Fibroblast of the conjunctiva (primary cell): ENCODE measurements at regions not wholly inside any gene's neighbourhood (a gene's known extent, or its start where the extent isn't known, plus 50 kb on each side); places are given as distances from the start of the nearest gene placed in this dataset.
A peak's percentile ranks its signal among the peaks of the same experiment; 100 is the strongest.
"Not testable (repeated sequence)": the region's sequence is repeated elsewhere in the genome, so short reads cannot be mapped to it uniquely, and the experiment has no call there.

Source experiments
- DNase-seq: peaks from one replicate; pipeline ENCODE4 v3.0.0-alpha.2; 2010; ENCODE audit warnings: low read depth

GRCh38 chr12:58651850-58652249, 268.5 kb downstream of the LRIG3 start:
- no peak for DNase-seq

DNA sequence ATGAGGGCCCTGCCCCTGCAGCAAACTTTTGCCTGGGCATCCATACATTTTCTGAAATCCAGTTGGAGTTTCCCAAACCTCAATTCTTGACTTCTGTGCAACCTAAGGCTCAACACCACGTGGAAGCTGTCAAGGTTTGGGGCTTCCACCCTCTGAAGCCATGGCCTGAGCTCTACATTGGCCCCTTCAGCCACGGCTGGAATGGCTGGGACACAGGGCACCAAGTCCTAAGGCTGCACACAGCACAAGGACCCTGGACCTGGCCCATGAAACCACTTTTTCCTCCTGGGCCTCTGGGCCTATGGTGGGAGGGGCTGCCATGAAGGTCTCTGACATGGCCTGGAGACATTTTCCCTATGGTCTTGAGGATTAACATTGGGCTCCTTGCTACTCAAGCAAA, 266.3 kb downstream of the LRIG3 start:
- DNase-seq: no peak

- DNase-seq: no peak
Observed at GRCh38 chr12:58655375-58655774, 264.9 kb downstream of the LRIG3 start.

DNA sequence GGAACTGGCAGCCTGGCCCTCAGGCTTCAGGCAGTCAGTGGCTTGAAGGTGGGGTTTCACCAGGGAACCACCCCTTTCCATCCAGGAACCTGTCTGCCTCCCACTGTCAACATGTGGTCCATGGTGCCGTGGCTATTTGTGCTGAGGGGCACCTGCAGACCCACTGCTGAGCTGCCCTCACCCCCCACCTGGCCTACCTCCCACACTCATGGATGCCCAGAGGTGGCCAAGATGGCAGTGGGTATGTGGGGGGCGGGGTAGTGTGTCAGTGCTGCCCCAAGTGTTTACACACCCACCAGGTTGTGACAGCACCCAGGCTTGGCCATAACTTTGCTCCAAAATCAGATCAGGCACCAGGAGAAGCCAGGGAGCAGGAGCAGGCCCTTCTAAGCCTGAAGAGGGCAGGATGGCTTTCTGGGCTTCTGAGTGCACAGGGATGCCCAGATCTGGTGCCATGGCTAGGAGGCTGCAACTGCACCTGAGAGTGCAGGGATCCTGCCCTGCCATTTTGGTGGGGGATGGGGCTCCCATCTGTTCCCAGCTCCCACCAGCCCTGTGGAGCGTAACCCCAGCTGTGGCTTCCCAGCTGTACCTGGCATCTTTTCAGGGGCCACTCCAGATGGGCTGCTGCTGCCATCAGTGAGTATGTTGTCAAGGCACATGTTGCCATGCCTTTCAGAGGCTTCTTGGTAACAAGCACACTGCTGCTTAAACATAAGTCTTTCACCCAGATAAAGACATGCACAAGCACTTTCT, 263.9 kb downstream of the LRIG3 start:
- no peak for DNase-seq

DNA sequence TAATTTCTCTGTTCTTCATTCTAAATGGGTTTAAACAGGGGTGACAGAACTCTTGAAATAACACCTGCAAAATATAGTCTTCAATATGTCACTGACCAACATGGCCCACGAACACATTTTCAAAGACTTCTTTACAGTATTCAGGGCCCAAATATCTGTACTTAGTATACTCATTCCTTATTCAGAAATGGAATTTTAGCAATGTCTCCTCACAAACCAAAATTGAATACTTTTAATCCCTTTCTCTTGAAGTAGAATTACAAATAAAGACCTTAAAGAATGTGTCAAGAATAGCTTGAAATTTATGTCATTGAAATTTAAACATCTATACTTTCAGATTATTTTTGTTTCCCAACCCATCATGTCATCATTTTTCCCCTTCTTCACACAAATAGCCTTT, 263.1 kb downstream of the LRIG3 start:
- no peak for DNase-seq

DNA sequence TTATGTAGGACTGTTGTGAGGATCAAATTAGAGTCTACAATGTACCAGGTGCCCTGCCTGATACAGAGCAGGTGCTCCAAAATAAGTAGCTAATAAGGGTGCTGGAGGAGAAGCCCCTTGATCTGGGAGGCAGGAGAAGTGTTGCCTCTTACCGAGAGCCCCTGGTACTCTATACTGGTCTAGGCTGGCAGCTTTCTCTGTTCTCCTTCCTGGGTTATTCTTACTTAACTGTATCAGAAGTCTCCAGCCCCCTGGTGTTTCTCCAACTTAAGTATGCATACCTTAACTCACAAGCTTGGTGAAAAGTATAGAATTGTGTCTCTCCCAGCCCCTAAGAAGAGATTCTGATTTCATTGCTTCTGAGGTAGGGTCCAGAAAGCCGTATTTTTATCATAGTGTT, 254.9 kb downstream of the LRIG3 start:
- DNase-seq: no peak

GRCh38 chr12:58668233-58668632, 252.1 kb downstream of the LRIG3 start:
- no peak for DNase-seq

DNA sequence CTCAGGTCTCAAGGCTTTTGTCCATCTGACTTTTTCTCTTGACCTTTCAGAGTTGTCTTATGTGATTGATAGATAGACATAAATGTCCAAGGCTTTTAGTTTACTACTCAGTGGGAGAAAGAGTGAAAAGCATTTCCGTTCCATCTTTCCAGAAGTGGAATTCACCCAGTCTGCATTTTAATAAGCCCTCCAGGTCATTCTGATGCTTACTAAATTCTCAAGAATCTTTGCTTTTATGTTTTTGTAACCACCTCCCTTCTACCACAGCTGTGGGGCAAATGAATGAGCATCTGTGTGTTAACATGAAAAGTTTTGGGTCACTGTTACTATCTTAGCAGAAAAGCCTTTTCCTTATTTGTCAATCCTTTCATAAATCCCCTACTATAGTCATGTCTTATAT, 251.4 kb downstream of the LRIG3 start:
- DNase-seq: no peak

GRCh38 chr12:58670623-58671022, 249.7 kb downstream of the LRIG3 start:
- DNase-seq: no peak

- no peak for DNase-seq
Observed at GRCh38 chr12:58671196-58671595, 249.1 kb downstream of the LRIG3 start.

DNA sequence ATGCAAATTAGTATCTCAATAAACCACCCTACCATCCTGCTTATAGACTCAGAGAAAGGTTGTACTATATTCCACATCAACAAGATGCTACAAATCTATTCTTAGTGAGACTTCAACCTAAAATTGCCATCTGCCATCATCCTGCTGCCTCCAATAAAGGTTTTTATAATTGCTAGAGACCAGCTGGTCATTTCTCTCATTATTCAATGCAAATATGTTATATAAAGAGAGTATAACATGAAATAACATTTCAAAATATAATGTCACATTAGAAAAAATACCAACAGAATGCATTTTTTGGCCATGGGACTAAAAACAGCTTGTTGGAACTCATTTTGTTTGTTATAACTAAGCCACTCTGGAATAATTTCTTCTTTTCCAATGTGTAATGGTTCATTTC, 247.3 kb downstream of the LRIG3 start:
- DNase-seq: no peak

DNA sequence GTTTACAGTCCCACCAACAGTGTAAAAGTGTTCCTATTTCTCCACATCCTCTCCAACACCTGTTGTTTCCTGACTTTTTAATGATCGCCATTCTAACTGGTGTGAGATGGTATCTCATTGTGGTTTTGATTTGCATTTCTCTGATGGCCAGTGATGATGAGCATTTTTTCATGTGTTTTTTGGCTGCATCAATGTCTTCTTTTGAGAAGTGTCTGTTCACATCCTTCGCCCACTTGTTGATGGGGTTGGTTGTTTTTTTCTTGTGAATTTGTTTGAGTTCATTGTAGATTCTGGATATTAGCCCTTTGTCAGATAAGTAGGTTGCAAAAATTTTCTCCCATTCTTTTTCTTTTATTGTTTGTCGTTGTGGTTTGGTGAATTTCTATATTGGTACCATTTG, 242.5 kb downstream of the LRIG3 start:
- not testable (repeated sequence) for DNase-seq

GRCh38 chr12:58678753-58679152, 241.6 kb downstream of the LRIG3 start:
- DNase-seq: no peak

DNA sequence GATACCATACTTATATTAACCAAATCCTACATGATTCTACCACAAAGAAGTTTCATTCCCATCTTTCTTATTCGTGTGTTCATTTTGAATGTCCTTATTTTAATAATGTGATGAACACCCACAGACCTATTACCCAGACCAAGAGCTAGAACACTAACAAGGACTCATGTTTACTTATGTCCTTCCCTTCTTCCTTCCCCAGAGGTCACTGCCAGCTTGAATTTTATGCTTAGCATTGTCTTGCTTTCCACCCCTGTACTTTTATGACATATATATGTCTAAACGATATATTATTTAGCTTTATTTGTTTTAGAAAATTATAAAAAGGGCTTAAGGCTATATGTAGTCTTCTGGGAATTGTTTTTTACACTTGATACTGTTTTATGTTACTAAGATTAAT, 238.6 kb downstream of the LRIG3 start:
- no peak for DNase-seq

GRCh38 chr12:58695263-58695662, 225.0 kb downstream of the LRIG3 start:
- DNase-seq: no peak

DNA sequence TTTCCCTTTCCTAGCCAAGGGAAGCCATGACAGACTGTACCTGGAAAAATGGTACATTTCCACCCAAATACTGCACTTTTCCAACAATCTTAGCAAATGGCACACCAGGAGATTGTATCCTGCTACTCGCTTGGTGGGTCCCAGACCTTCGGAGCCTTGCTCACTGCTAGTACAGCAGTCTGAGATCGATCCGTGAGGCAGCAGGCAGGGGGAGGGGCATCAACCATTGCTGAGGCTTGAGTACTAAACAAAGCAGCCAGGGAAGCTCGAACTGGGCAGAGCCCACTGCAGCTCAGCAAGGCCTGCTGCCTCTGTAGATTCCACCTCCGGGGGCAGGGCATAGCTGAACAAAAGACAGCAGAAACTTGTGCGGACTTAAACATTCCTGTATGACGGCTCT, 218.8 kb downstream of the LRIG3 start:
- DNase-seq: no peak

DNA sequence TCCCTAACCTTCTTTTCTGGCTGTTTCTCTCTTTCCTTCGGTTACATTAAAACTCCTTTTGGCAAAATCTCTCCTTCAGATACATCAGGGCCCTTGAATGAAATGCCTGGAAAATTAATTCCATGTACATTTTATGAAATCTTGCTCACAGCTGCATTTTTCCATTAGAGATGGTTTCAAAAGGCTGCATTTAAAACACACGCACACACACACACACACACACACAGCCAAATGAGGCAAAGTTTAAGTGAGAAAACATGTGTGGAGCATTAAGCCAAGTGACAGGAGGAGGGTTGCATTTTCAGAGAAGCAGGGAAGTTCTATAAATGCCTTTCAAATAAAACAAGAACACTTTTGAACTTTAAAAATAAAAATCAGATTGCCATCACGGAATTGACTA, 216.4 kb downstream of the LRIG3 start:
- DNase-seq: peak; percentile 81

DNA sequence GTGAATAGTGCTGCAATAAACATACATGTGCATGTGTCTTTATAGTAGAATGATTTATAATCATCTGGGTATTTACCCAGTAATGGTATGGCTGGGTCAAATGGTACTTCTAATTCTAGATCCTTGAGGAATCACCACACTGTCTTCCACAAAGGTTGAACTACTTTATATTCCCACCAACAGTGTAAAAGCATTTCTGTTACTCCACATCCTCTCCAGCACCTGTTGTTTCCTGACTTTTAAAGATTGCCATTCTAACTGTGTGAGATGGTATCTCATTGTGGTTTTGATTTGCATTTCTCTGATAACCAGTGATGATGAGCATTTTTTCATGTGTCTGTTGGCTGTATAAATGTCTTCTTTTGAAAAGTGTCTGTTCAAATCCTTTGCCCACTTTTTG, 215.5 kb downstream of the LRIG3 start:
- DNase-seq: not testable (repeated sequence)

- no peak for DNase-seq
Observed at GRCh38 chr12:58710901-58711300, 209.4 kb downstream of the LRIG3 start.

- DNase-seq: no peak
Observed at GRCh38 chr12:58711974-58712373, 208.3 kb downstream of the LRIG3 start.

GRCh38 chr12:58712976-58713375, 207.3 kb downstream of the LRIG3 start:
- no peak for DNase-seq

- DNase-seq: no peak
Observed at GRCh38 chr12:58719161-58719560, 201.1 kb downstream of the LRIG3 start.

- DNase-seq: no peak
Observed at GRCh38 chr12:58720421-58720820, 199.9 kb downstream of the LRIG3 start.

GRCh38 chr12:58725400-58726105, 194.8 kb downstream of the LRIG3 start:
- no peak for DNase-seq
